ENCODE measurements at regions not wholly inside any gene's neighbourhood (a gene's known extent, or its start where the extent isn't known, plus 50 kb on each side); places are given as distances from the start of the nearest gene placed in this dataset.

- TF ChIP-seq PRDM2 (tag by site-specific recombination; IDR thresholded peaks at IDR 0.05; ENCODE audit: borderline replicate concordance), result no peak
- no peak for TF ChIP-seq ZBTB17 (tag by site-specific recombination; IDR thresholded peaks at IDR 0.05)
- TF ChIP-seq ZNF426 (tag by site-specific recombination; IDR thresholded peaks at IDR 0.05), result no peak
- no peak for TF ChIP-seq ZNF639 (tag by site-specific recombination; IDR thresholded peaks at IDR 0.05)
- TF ChIP-seq ZNF792 (tag by site-specific recombination; IDR thresholded peaks at IDR 0.05), result no peak
- TF ChIP-seq ZSCAN18 (tag by site-specific recombination; IDR thresholded peaks at IDR 0.05), result no peak
- no peak for TF ChIP-seq PRDM10 (tag by site-specific recombination; IDR thresholded peaks at IDR 0.05)
Observed at GRCh38 chr2:104321796-104322349, 532.0 kb upstream of the POU3F3 start (continued).

GRCh38 chr2:104332731-104333130, 521.2 kb upstream of the POU3F3 start:
- TF ChIP-seq ZNF426 (tag by site-specific recombination; IDR thresholded peaks at IDR 0.05) (no peak), HOXC10 (CRISPR knock-in tag; IDR thresholded peaks at IDR 0.05) (no peak), ZNF555 (tag by site-specific recombination; conservative IDR thresholded peaks at IDR 0.05) (no peak), TRIM28 (IDR thresholded peaks at IDR 0.05; ENCODE audit: borderline replicate concordance, low read length) (peak; percentile 89), ZNF692 (tag by site-specific recombination; IDR thresholded peaks at IDR 0.05) (no peak), ZBTB21 (tag by site-specific recombination; IDR thresholded peaks at IDR 0.05) (peak; percentile 47; the same call in 1 of the 2 replicates), ZNF398 (tag by site-specific recombination; IDR thresholded peaks at IDR 0.05) (no peak), SP3 (tag by site-specific recombination; IDR thresholded peaks at IDR 0.05) (0 out of 2 replicates have a peak, but pooled peaks have one; percentile 14), ATF2 (tag by site-specific recombination; IDR thresholded peaks at IDR 0.05; ENCODE audit: low read depth) (peak; percentile 82), ZBTB20 (tag by site-specific recombination; IDR thresholded peaks at IDR 0.05) (no peak), ZBTB17 (tag by site-specific recombination; IDR thresholded peaks at IDR 0.05) (peak; percentile 59)
- Histone ChIP-seq H3K27ac (ENCODE audit: extremely low read depth, low read depth, low read length) (peak overlapping the region; percentile 27), H3K36me3 (ENCODE audit: control insufficient read depth in 2 of 2, insufficient read depth in 1 of 2, low read length in 2 of 2) (no peaks in the 10 kb centered on the region), H3K4me1 (ENCODE audit: control insufficient read depth, insufficient read depth, low read length) (peaks cover 5% of the 10 kb centered on the region), H3K4me3 (ENCODE audit: low read depth, low read length) (no peak overlapping the region), H3K9me3 (ENCODE audit: control insufficient read depth, insufficient read depth, low read depth, low read length) (no peaks in the 10 kb centered on the region)
- CTCF ChIA-PET, result interaction anchor here (1.4 kb wide), 1 partner anchor 611 kb away, joined by 5 read pairs; no protein-coding TSS in a partner anchor
- POLR2A ChIA-PET, result no interaction called here
